ENCODE measurements at regions not wholly inside any gene's neighbourhood (a gene's known extent, or its start where the extent isn't known, plus 50 kb on each side); places are given as distances from the start of the nearest gene placed in this dataset.

DNA sequence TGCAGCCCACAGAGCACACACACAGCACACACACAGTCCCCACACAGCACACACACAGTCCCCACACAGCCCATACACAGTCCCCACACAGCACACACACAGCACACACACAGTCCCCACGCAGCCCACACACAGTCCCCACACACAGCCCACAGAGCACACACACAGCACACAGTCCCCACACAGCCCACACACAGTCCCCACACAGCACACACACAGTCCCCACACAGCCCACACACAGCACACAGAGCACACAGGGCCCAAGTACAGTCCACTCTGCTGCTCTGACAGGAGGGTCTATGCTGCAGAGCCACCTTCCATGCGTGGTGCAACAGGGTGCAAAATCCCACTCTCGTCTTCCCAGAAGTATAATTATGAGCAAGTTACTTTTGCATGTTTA, 240.5 kb upstream of the SALL3 start:
- DNase-seq (ENCODE audit: low spot score in 2 of 2): no peak
- H3K27ac ChIP-seq: no peak overlapping the region
- intact Hi-C loops (cut with DNase I; ENCODE audit: low total_unique reads): no loop called here
- no peaks in the 10 kb centered on the region for H3K36me3 ChIP-seq
- H3K4me3 ChIP-seq: no peak overlapping the region
- TF ChIP-seq POLR2AphosphoS5 (IDR thresholded peaks at IDR 0.05) (no peak), POLR2A (IDR thresholded peaks at IDR 0.05) (no peak)
- TF ChIP-seq, protein P1, sequence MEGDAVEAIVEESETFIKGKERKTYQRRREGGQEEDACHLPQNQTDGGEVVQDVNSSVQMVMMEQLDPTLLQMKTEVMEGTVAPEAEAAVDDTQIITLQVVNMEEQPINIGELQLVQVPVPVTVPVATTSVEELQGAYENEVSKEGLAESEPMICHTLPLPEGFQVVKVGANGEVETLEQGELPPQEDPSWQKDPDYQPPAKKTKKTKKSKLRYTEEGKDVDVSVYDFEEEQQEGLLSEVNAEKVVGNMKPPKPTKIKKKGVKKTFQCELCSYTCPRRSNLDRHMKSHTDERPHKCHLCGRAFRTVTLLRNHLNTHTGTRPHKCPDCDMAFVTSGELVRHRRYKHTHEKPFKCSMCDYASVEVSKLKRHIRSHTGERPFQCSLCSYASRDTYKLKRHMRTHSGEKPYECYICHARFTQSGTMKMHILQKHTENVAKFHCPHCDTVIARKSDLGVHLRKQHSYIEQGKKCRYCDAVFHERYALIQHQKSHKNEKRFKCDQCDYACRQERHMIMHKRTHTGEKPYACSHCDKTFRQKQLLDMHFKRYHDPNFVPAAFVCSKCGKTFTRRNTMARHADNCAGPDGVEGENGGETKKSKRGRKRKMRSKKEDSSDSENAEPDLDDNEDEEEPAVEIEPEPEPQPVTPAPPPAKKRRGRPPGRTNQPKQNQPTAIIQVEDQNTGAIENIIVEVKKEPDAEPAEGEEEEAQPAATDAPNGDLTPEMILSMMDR (IDR thresholded peaks at IDR 0.05): no peak
- no peaks in the 10 kb centered on the region for H3K9me3 ChIP-seq
- no peaks in the 10 kb centered on the region for H3K27me3 ChIP-seq
- no peaks in the 10 kb centered on the region for H3K4me1 ChIP-seq

DNA sequence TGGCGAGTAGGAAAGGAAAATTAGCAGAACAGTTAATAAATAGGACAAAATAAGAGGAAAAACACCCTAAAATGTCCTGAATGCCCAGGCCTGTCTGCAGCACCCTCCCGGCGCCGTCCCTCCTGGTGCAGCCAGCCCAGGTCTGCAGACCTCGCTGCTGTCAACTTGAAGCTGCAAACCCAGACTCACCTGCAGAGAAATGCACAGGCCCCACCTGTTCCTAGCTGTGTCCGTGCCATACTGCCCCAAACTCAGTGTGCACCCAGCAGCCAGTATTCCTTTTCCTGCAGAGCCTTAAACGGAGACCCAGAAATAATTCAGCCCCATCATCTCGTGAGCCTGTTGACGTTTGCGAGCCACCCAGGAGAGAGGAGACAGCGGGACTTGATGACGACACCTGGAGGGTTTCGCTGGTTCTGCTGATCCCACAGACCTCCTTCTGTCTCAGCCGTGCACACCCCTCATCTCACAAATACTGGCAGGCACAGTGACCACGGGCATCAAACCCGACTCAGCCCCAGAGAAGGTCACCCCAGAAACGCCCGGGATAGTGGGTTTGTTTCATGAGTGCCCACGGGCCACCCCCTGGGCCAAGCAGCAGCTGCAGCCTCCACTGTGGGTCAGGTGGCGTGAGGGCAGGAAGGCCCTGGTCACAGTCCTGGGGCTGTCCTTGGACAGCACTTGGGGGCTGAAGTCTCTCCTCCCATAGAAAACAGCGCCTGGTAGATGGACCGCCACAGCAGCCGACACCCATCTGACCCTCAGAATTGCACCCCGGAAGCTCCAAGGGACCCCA, 239.5 kb upstream of the SALL3 start:
- no peak overlapping the region for H3K27ac ChIP-seq
- intact Hi-C loops (cut with DNase I; ENCODE audit: low total_unique reads): no loop called here
- peak in 1 of 2 donors; percentile 37 for DNase-seq (ENCODE audit: low spot score in 2 of 2)
- no peak for TF ChIP-seq POLR2A (IDR thresholded peaks at IDR 0.05)
- TF ChIP-seq POLR2AphosphoS5 (IDR thresholded peaks at IDR 0.05): no peak
- TF ChIP-seq, protein P1 (IDR thresholded peaks at IDR 0.05): no peak
- no peaks in the 10 kb centered on the region for H3K4me1 ChIP-seq
- H3K27me3 ChIP-seq: no peaks in the 10 kb centered on the region
- no peaks in the 10 kb centered on the region for H3K36me3 ChIP-seq
- no peak overlapping the region for H3K4me3 ChIP-seq
- H3K9me3 ChIP-seq: no peaks in the 10 kb centered on the region

- no peaks in the 10 kb centered on the region for H3K9me3 ChIP-seq
- TF ChIP-seq POLR2AphosphoS5 (IDR thresholded peaks at IDR 0.05): no peak
- intact Hi-C loops (cut with DNase I; ENCODE audit: low total_unique reads): no loop called here
- DNase-seq (ENCODE audit: low spot score in 2 of 2): peak in 1 of 2 donors; percentile 22
- H3K4me3 ChIP-seq: no peak overlapping the region
- H3K36me3 ChIP-seq: no peaks in the 10 kb centered on the region
- no peaks in the 10 kb centered on the region for H3K4me1 ChIP-seq
- no peaks in the 10 kb centered on the region for H3K27me3 ChIP-seq
- no peak overlapping the region for H3K27ac ChIP-seq
Measured at GRCh38 chr18:78740876-78741275, 238.7 kb upstream of the SALL3 start.

DNA sequence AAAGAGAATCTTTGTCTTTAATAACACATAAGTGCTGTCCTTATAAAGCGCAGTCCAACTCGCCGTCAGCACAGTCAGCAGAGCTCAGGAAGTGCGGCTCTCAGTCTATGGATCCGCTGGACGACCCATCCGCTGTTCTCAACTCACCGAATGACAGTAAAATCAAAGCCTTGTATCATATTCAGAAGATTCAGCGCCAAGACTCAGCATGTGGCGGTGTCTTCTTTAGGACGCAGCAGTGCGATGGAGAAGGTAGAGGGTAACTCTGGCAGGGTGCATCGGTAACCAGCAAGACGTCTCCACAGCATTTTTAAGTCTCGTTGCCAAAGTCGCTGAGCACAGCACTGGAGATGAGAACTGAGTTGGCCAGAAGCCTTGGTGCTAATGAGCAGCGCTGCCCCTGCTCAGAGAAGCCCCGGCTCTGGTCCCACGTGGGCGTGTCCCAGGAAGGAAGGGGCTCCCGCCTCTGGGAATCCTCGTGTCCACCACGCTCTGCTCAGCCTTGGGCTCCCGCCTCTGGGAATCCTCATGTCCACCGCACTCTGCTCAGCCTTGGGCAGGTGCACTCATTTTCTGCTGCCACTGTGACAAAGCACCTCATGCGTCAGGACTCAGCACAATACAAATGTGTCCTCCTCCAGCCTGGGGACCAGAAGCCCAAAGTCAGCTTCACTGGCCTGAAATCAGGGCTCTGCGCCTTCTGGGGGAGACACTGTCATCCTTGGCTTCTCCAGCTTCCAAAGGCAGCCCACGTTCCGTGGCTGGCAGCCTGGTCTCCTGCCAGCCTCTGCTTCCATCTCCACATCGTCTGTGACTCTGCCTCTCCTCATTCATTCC, 238.0 kb upstream of the SALL3 start:
- DNase-seq (ENCODE audit: low spot score in 2 of 2): peak in 1 of 2 donors; percentile 41
- peaks cover 0 to 4% of the 10 kb centered on the region in 2 donors for H3K27me3 ChIP-seq
- no peak overlapping the region for H3K27ac ChIP-seq
- H3K4me1 ChIP-seq: no peaks in the 10 kb centered on the region
- TF ChIP-seq POLR2A (IDR thresholded peaks at IDR 0.05) (no peak), POLR2AphosphoS5 (IDR thresholded peaks at IDR 0.05) (no peak)
- TF ChIP-seq, protein P1 (IDR thresholded peaks at IDR 0.05): no peak
- H3K4me3 ChIP-seq: no peak overlapping the region
- no peaks in the 10 kb centered on the region for H3K9me3 ChIP-seq
- H3K36me3 ChIP-seq: no peaks in the 10 kb centered on the region
- intact Hi-C loops (cut with DNase I; ENCODE audit: low total_unique reads): no loop called here

DNA sequence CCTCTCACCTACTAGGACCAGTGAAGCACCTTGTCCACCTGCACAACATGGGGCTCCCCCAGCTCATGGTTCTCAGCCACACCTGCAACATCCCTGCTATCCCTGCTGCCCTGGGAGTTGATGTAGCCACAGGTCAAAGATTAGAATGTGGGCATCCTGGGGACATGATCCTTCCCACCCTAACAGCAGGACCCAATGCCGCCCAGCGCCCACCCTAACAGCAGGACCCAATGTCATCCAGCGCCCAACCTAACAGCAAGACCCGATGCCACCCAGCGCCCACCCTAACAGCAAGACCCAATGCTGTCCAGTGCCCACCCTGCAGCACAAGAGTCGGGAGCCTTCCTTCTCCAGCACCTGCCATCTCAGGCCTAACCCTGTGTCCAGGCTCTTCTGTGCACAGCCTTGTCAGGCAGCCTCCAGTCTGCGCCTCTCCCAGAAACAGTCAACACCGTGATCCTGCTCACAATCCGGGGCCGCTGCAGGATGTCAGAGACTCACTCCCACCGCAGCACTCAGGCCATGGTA, 237.3 kb upstream of the SALL3 start:
- Histone ChIP-seq H3K4me1 (no peaks in the 10 kb centered on the region), H3K4me3 (no peak overlapping the region), H3K36me3 (no peaks in the 10 kb centered on the region), H3K27me3 (peaks cover 0 to 4% of the 10 kb centered on the region in 2 donors), H3K9me3 (no peaks in the 10 kb centered on the region), H3K27ac (no peak overlapping the region)
- intact Hi-C loops (cut with DNase I; ENCODE audit: low total_unique reads): no loop called here
- TF ChIP-seq, protein P1 (IDR thresholded peaks at IDR 0.05): no peak
- TF ChIP-seq POLR2A (IDR thresholded peaks at IDR 0.05) (no peak), POLR2AphosphoS5 (IDR thresholded peaks at IDR 0.05) (no peak)
- peak in 1 of 2 donors; percentile 34 for DNase-seq (ENCODE audit: low spot score in 2 of 2)
